ENCODE measurements at regions not wholly inside any gene's neighbourhood (a gene's known extent, or its start where the extent isn't known, plus 50 kb on each side); places are given as distances from the start of the nearest gene placed in this dataset.
A peak's percentile ranks its signal among the peaks of the same experiment; 100 is the strongest.

GRCh38 chr18:34942276-34942675, 98.9 kb upstream of the MAPRE2 start:
- Histone ChIP-seq H2AK5ac (ENCODE audit: low read length) (no peak overlapping the region), H3K4me2 (ENCODE audit: low read length) (no peak overlapping the region), H3K23ac (ENCODE audit: low read length) (no peak overlapping the region), H2BK15ac (replicated peaks; ENCODE audit: low read depth) (no peak overlapping the region), H3K27me3 (ENCODE audit: insufficient read depth, low read length, poor library complexity) (no peaks in the 10 kb centered on the region), H2BK120ac (ENCODE audit: low read depth, low read length) (no peak overlapping the region), H3K79me1 (ENCODE audit: low read length) (no peaks in the 10 kb centered on the region), H4K8ac (ENCODE audit: low read depth, low read length) (no peak overlapping the region), H3K79me2 (ENCODE audit: control insufficient read depth, insufficient read depth, low read length) (no peaks in the 10 kb centered on the region), H4K5ac (ENCODE audit: low read length) (no peak overlapping the region), H3K4me3 (ENCODE audit: low read length) (no peak overlapping the region), H3K36me3 (ENCODE audit: control insufficient read depth, insufficient read depth, low read length) (no peaks in the 10 kb centered on the region), H3K9ac (ENCODE audit: low read length) (no peak overlapping the region), H2BK5ac (ENCODE audit: low read length) (no peak overlapping the region), H3K56ac (ENCODE audit: low read length) (no peak overlapping the region), H3K4me1 (ENCODE audit: control insufficient read depth, low read depth, low read length) (no peaks in the 10 kb centered on the region), H3K4ac (ENCODE audit: low read depth, low read length) (no peak overlapping the region), H3K18ac (ENCODE audit: low read length) (no peak overlapping the region), H3K27ac (ENCODE audit: low read depth, low read length) (no peak overlapping the region)
- WGBS (ENCODE audit: extremely low coverage, insufficient coverage, low lambda C conversion rate), result no CpG with 5 or more reads among the region's 4 CpGs
- peak; percentile 27 for DNase-seq

GRCh38 chr18:34942975-34943374, 98.2 kb upstream of the MAPRE2 start:
- Histone ChIP-seq H3K27me3 (ENCODE audit: insufficient read depth, low read length, poor library complexity) (no peaks in the 10 kb centered on the region), H3K23ac (ENCODE audit: low read length) (no peak overlapping the region), H3K79me1 (ENCODE audit: low read length) (no peaks in the 10 kb centered on the region), H3K27ac (ENCODE audit: low read depth, low read length) (no peak overlapping the region), H2BK5ac (ENCODE audit: low read length) (no peak overlapping the region), H3K79me2 (ENCODE audit: control insufficient read depth, insufficient read depth, low read length) (no peaks in the 10 kb centered on the region), H4K8ac (ENCODE audit: low read depth, low read length) (no peak overlapping the region), H2AK5ac (ENCODE audit: low read length) (no peak overlapping the region), H3K9ac (ENCODE audit: low read length) (no peak overlapping the region), H3K4ac (ENCODE audit: low read depth, low read length) (no peak overlapping the region), H2BK120ac (ENCODE audit: low read depth, low read length) (no peak overlapping the region), H2BK15ac (replicated peaks; ENCODE audit: low read depth) (no peak overlapping the region), H3K4me2 (ENCODE audit: low read length) (no peak overlapping the region), H4K5ac (ENCODE audit: low read length) (no peak overlapping the region), H3K36me3 (ENCODE audit: control insufficient read depth, insufficient read depth, low read length) (no peaks in the 10 kb centered on the region), H3K4me3 (ENCODE audit: low read length) (no peak overlapping the region), H3K56ac (ENCODE audit: low read length) (no peak overlapping the region), H3K4me1 (ENCODE audit: control insufficient read depth, low read depth, low read length) (no peaks in the 10 kb centered on the region), H3K18ac (ENCODE audit: low read length) (no peak overlapping the region)
- WGBS (ENCODE audit: extremely low coverage, insufficient coverage, low lambda C conversion rate), result no CpG with 5 or more reads among the region's 7 CpGs
- DNase-seq, result peak; percentile 41

GRCh38 chr18:34943587-34943986, 97.6 kb upstream of the MAPRE2 start:
- Histone ChIP-seq H3K56ac (ENCODE audit: low read length) (no peak overlapping the region), H3K9ac (ENCODE audit: low read length) (no peak overlapping the region), H3K4me3 (ENCODE audit: low read length) (no peak overlapping the region), H3K27ac (ENCODE audit: low read depth, low read length) (no peak overlapping the region), H2BK120ac (ENCODE audit: low read depth, low read length) (no peak overlapping the region), H3K27me3 (ENCODE audit: insufficient read depth, low read length, poor library complexity) (no peaks in the 10 kb centered on the region), H3K18ac (ENCODE audit: low read length) (no peak overlapping the region), H3K79me1 (ENCODE audit: low read length) (no peaks in the 10 kb centered on the region), H3K4me1 (ENCODE audit: control insufficient read depth, low read depth, low read length) (no peaks in the 10 kb centered on the region), H2AK5ac (ENCODE audit: low read length) (no peak overlapping the region), H2BK15ac (replicated peaks; ENCODE audit: low read depth) (no peak overlapping the region), H3K36me3 (ENCODE audit: control insufficient read depth, insufficient read depth, low read length) (no peaks in the 10 kb centered on the region), H2BK5ac (ENCODE audit: low read length) (no peak overlapping the region), H3K79me2 (ENCODE audit: control insufficient read depth, insufficient read depth, low read length) (no peaks in the 10 kb centered on the region), H3K4ac (ENCODE audit: low read depth, low read length) (no peak overlapping the region), H4K8ac (ENCODE audit: low read depth, low read length) (no peak overlapping the region), H4K5ac (ENCODE audit: low read length) (no peak overlapping the region), H3K4me2 (ENCODE audit: low read length) (no peak overlapping the region), H3K23ac (ENCODE audit: low read length) (no peak overlapping the region)
- DNase-seq, result no peak
- WGBS (ENCODE audit: extremely low coverage, insufficient coverage, low lambda C conversion rate), result no CpG with 5 or more reads among the region's 2 CpGs

- Histone ChIP-seq H3K36me3 (ENCODE audit: control insufficient read depth, insufficient read depth, low read length) (no peaks in the 10 kb centered on the region), H2BK5ac (ENCODE audit: low read length) (no peak overlapping the region), H3K4me1 (ENCODE audit: control insufficient read depth, low read depth, low read length) (no peaks in the 10 kb centered on the region), H4K5ac (ENCODE audit: low read length) (no peak overlapping the region), H3K79me2 (ENCODE audit: control insufficient read depth, insufficient read depth, low read length) (no peaks in the 10 kb centered on the region), H3K27ac (ENCODE audit: low read depth, low read length) (no peak overlapping the region), H2BK120ac (ENCODE audit: low read depth, low read length) (no peak overlapping the region), H3K79me1 (ENCODE audit: low read length) (no peaks in the 10 kb centered on the region), H2AK5ac (ENCODE audit: low read length) (no peak overlapping the region), H3K23ac (ENCODE audit: low read length) (no peak overlapping the region), H3K4me2 (ENCODE audit: low read length) (no peak overlapping the region), H4K8ac (ENCODE audit: low read depth, low read length) (no peak overlapping the region), H3K56ac (ENCODE audit: low read length) (no peak overlapping the region), H3K4me3 (ENCODE audit: low read length) (no peak overlapping the region), H3K18ac (ENCODE audit: low read length) (no peak overlapping the region), H3K27me3 (ENCODE audit: insufficient read depth, low read length, poor library complexity) (no peaks in the 10 kb centered on the region), H3K9ac (ENCODE audit: low read length) (no peak overlapping the region), H2BK15ac (replicated peaks; ENCODE audit: low read depth) (no peak overlapping the region), H3K4ac (ENCODE audit: low read depth, low read length) (no peak overlapping the region)
- DNase-seq, result peak; percentile 30
- WGBS (ENCODE audit: extremely low coverage, insufficient coverage, low lambda C conversion rate), result no CpG with 5 or more reads among the region's 2 CpGs
Observed at GRCh38 chr18:34947711-34948125, 93.5 kb upstream of the MAPRE2 start.

GRCh38 chr18:34951625-34952379, 89.4 kb upstream of the MAPRE2 start:
- no peak for DNase-seq
- Histone ChIP-seq H3K9ac (ENCODE audit: low read length) (no peak overlapping the region), H3K4ac (ENCODE audit: low read depth, low read length) (no peak overlapping the region), H3K23ac (ENCODE audit: low read length) (no peak overlapping the region), H3K79me1 (ENCODE audit: low read length) (no peaks in the 10 kb centered on the region), H3K4me3 (ENCODE audit: low read length) (no peak overlapping the region), H3K27ac (ENCODE audit: low read depth, low read length) (no peak overlapping the region), H3K18ac (ENCODE audit: low read length) (no peak overlapping the region), H3K4me2 (ENCODE audit: low read length) (no peak overlapping the region), H4K8ac (ENCODE audit: low read depth, low read length) (no peak overlapping the region), H2BK5ac (ENCODE audit: low read length) (no peak overlapping the region), H3K79me2 (ENCODE audit: control insufficient read depth, insufficient read depth, low read length) (no peaks in the 10 kb centered on the region), H3K4me1 (ENCODE audit: control insufficient read depth, low read depth, low read length) (no peaks in the 10 kb centered on the region), H2BK120ac (ENCODE audit: low read depth, low read length) (no peak overlapping the region), H4K5ac (ENCODE audit: low read length) (no peak overlapping the region), H3K56ac (ENCODE audit: low read length) (no peak overlapping the region), H2BK15ac (replicated peaks; ENCODE audit: low read depth) (no peak overlapping the region), H3K27me3 (ENCODE audit: insufficient read depth, low read length, poor library complexity) (no peaks in the 10 kb centered on the region), H2AK5ac (ENCODE audit: low read length) (no peak overlapping the region), H3K36me3 (ENCODE audit: control insufficient read depth, insufficient read depth, low read length) (no peaks in the 10 kb centered on the region)
- whole genome bisulfite sequencing (ENCODE audit: extremely low coverage, insufficient coverage, low lambda C conversion rate), result no CpG with 5 or more reads among the region's 6 CpGs

GRCh38 chr18:34953212-34953611, 88.0 kb upstream of the MAPRE2 start:
- H3K4me1 ChIP-seq (ENCODE audit: control insufficient read depth, low read depth, low read length), result peaks cover 2% of the 10 kb centered on the region
- WGBS (ENCODE audit: extremely low coverage, insufficient coverage, low lambda C conversion rate), result no CpG with 5 or more reads among the region's 2 CpGs
- no peaks in the 10 kb centered on the region for H3K79me2 ChIP-seq (ENCODE audit: control insufficient read depth, insufficient read depth, low read length)
- no peaks in the 10 kb centered on the region for H3K27me3 ChIP-seq (ENCODE audit: insufficient read depth, low read length, poor library complexity)
- DNase-seq, result no peak
- no peaks in the 10 kb centered on the region for H3K79me1 ChIP-seq (ENCODE audit: low read length)
- no peak overlapping the region for H4K5ac ChIP-seq (ENCODE audit: low read length)
- H3K4me2 ChIP-seq (ENCODE audit: low read length), result no peak overlapping the region
- no peak overlapping the region for H2BK5ac ChIP-seq (ENCODE audit: low read length)
- H3K23ac ChIP-seq (ENCODE audit: low read length), result no peak overlapping the region
- no peak overlapping the region for H3K4ac ChIP-seq (ENCODE audit: low read depth, low read length)
- H3K36me3 ChIP-seq (ENCODE audit: control insufficient read depth, insufficient read depth, low read length), result no peaks in the 10 kb centered on the region
- H2AK5ac ChIP-seq (ENCODE audit: low read length), result no peak overlapping the region
- no peak overlapping the region for H2BK120ac ChIP-seq (ENCODE audit: low read depth, low read length)
- no peak overlapping the region for H3K9ac ChIP-seq (ENCODE audit: low read length)
- H3K18ac ChIP-seq (ENCODE audit: low read length), result no peak overlapping the region
- H3K56ac ChIP-seq (ENCODE audit: low read length), result no peak overlapping the region
- no peak overlapping the region for H3K4me3 ChIP-seq (ENCODE audit: low read length)
- H3K27ac ChIP-seq (ENCODE audit: low read depth, low read length), result no peak overlapping the region
- no peak overlapping the region for H2BK15ac ChIP-seq (replicated peaks; ENCODE audit: low read depth)
- H4K8ac ChIP-seq (ENCODE audit: low read depth, low read length), result no peak overlapping the region
